Esophagus muscularis mucosa (tissue), 3 donors: ENCODE measurements at regions not wholly inside any gene's neighbourhood (a gene's known extent, or its start where the extent isn't known, plus 50 kb on each side); places are given as distances from the start of the nearest gene placed in this dataset.

ENCODE experiments used
- POLR2A ChIP-seq: fragments of 450-650 bp; IDR thresholded peaks from one replicate; pipeline ENCODE4 v1.6.1; 2017; ENCODE audit warnings: antibody characterized with exemption, moderate library complexity, mild to moderate bottlenecking, low read depth
- POLR2AphosphoS5 ChIP-seq, 2 donors: sonication (generic); formaldehyde crosslinking; IDR thresholded peaks; one replicate each; pipeline ENCODE4 v1.6.1; 2017; ENCODE audit warnings: antibody characterized with exemption in 2 of 2
- TF ChIP-seq, protein P1 (sequence below), 3 experiments: fragments of 200-600 bp in 2 of 3; fragments of 450-650 bp in 1 of 3; sonication (generic) in 2 of 3; IDR thresholded peaks; one replicate each; pipeline ENCODE4 v1.5.1; 2017 to 2019; ENCODE audit warnings: antibody characterized with exemption in 3 of 3, mild to moderate bottlenecking in 2 of 3, moderate library complexity in 1 of 3

DNA sequence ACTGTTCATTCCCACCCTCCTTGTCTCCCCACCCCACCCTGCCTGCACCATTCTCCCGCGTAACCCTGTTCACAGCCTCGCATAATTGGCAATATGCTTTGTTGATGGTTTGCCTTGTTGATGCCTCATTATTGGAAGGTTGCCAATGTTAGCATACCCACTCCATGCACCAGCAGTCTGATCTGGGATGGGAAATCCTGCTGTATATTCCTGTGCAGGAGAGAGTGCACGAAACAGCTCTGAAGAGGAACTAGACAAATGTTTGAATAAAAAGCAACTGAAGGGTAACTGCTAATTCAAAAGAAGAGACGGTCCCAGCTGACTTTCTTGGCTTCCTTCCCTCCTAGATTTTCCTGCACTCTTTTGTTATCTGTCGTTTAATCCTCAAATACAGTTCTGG lies 271.7 kb upstream of the TLE4 start:
- TF ChIP-seq, protein P1, sequence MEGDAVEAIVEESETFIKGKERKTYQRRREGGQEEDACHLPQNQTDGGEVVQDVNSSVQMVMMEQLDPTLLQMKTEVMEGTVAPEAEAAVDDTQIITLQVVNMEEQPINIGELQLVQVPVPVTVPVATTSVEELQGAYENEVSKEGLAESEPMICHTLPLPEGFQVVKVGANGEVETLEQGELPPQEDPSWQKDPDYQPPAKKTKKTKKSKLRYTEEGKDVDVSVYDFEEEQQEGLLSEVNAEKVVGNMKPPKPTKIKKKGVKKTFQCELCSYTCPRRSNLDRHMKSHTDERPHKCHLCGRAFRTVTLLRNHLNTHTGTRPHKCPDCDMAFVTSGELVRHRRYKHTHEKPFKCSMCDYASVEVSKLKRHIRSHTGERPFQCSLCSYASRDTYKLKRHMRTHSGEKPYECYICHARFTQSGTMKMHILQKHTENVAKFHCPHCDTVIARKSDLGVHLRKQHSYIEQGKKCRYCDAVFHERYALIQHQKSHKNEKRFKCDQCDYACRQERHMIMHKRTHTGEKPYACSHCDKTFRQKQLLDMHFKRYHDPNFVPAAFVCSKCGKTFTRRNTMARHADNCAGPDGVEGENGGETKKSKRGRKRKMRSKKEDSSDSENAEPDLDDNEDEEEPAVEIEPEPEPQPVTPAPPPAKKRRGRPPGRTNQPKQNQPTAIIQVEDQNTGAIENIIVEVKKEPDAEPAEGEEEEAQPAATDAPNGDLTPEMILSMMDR (IDR thresholded peaks at IDR 0.05), result no peak
- no peak for TF ChIP-seq POLR2AphosphoS5 (IDR thresholded peaks at IDR 0.05)
- TF ChIP-seq POLR2A, result no peak
